HEK293 (cell line): ENCODE measurements at regions not wholly inside any gene's neighbourhood (a gene's known extent, or its start where the extent isn't known, plus 50 kb on each side); places are given as distances from the start of the nearest gene placed in this dataset.

Experiments used
- CTCF ChIA-PET: fragments of 350-600 bp; formaldehyde crosslinking; extraction: SDS; loops from one replicate; lab custom pipeline; 2021; ENCODE audit warnings: antibody characterized with exemption; lab: Yijun Ruan, JAX
- POLR2A ChIA-PET: fragments of 300-600 bp; formaldehyde crosslinking; extraction: SDS; loops from one replicate; lab custom pipeline; 2020; ENCODE audit warnings: antibody characterized with exemption, inconsistent platforms; lab: Yijun Ruan, JAX
- H3K27ac ChIP-seq: fragments of 200-500 bp; sonication (Bioruptor generic); 2 replicates; pipeline ENCODE4 v1.5.1; 2014; ENCODE audit warnings: low read depth, low read length, control low read depth, inconsistent platforms; ENCODE audit errors: extremely low read depth
- H3K36me3 ChIP-seq, 2 experiments: fragments of 200-500 bp in 1 of 2; sonication (Bioruptor generic) in 1 of 2; 1 replicate in 1 of 2; 2 replicates in 1 of 2; pipeline ENCODE4 v1.5.1; 2014 to 2017; ENCODE audit warnings: inconsistent platforms in 2 of 2, low read length in 2 of 2; ENCODE audit not compliant: control insufficient read depth in 2 of 2, insufficient read depth in 1 of 2
- H3K4me1 ChIP-seq: fragments of 200-500 bp; sonication (Bioruptor generic); 2 replicates; pipeline ENCODE4 v1.5.1; 2014; ENCODE audit warnings: mild to moderate bottlenecking, low read length, inconsistent platforms; ENCODE audit not compliant: control insufficient read depth, insufficient read depth
- H3K4me3 ChIP-seq: 2 replicates; pipeline ENCODE4 v1.5.1; 2011; ENCODE audit warnings: low read depth, mild to moderate bottlenecking, control low read depth, low read length, moderate library complexity
- H3K9me3 ChIP-seq: fragments of 200-500 bp; sonication (Bioruptor generic); 2 replicates; pipeline ENCODE4 v1.5.1; 2014; ENCODE audit warnings: low read depth, low read length, inconsistent platforms; ENCODE audit not compliant: control insufficient read depth, insufficient read depth
- GLI2 ChIP-seq: fragments of 450-650 bp; formaldehyde crosslinking; IDR thresholded peaks from 2 replicates; pipeline ENCODE4; 2017; ENCODE audit warnings: missing biosample characterization, missing genetic modification characterization, low read depth, borderline replicate concordance
- SP7 ChIP-seq: fragments of 450-650 bp; formaldehyde crosslinking; IDR thresholded peaks from 2 replicates; pipeline ENCODE4 v1.5.1; 2016; ENCODE audit warnings: missing biosample characterization, missing genetic modification characterization
- ZFP37 ChIP-seq: fragments of 450-650 bp; formaldehyde crosslinking; IDR thresholded peaks from 2 replicates; pipeline ENCODE4 v1.5.1; 2016; ENCODE audit warnings: missing biosample characterization, missing genetic modification characterization
- ZIC2 ChIP-seq: fragments of 450-650 bp; formaldehyde crosslinking; IDR thresholded peaks from 2 replicates; pipeline ENCODE4 v1.5.1; 2016; ENCODE audit warnings: missing biosample characterization, missing genetic modification characterization
- ZNF223 ChIP-seq: fragments of 450-650 bp; formaldehyde crosslinking; IDR thresholded peaks from 2 replicates; pipeline ENCODE4 v1.5.1; 2016; ENCODE audit warnings: missing biosample characterization, missing genetic modification characterization
- ZNF248 ChIP-seq: fragments of 450-650 bp; formaldehyde crosslinking; IDR thresholded peaks from 2 replicates; pipeline ENCODE4 v1.5.1; 2017; ENCODE audit warnings: missing biosample characterization, missing genetic modification characterization
- ZNF776 ChIP-seq: fragments of 450-650 bp; formaldehyde crosslinking; IDR thresholded peaks from 2 replicates; pipeline ENCODE4 v1.5.0; 2017; ENCODE audit warnings: missing biosample characterization, missing genetic modification characterization, borderline replicate concordance
- ZSCAN16 ChIP-seq: fragments of 450-650 bp; formaldehyde crosslinking; IDR thresholded peaks from 2 replicates; pipeline ENCODE4 v1.5.1; 2016; ENCODE audit warnings: missing biosample characterization, missing genetic modification characterization
- ZSCAN23 ChIP-seq: fragments of 450-650 bp; formaldehyde crosslinking; IDR thresholded peaks from 2 replicates; pipeline ENCODE4 v1.5.1; 2016; ENCODE audit warnings: missing biosample characterization, missing genetic modification characterization
- TF ChIP-seq, protein P1 (sequence below): fragments of 450-650 bp; formaldehyde crosslinking; IDR thresholded peaks from 2 replicates; pipeline ENCODE4 v1.5.1; 2017; ENCODE audit warnings: missing biosample characterization, missing genetic modification characterization
- TF ChIP-seq, protein P2 (sequence below): fragments of 450-650 bp; formaldehyde crosslinking; IDR thresholded peaks from 2 replicates; pipeline ENCODE4 v1.5.1; 2016; ENCODE audit warnings: missing biosample characterization, missing genetic modification characterization
- TF ChIP-seq, protein P3 (sequence below): fragments of 450-650 bp; formaldehyde crosslinking; IDR thresholded peaks from 2 replicates; pipeline ENCODE4 v1.5.1; 2016; ENCODE audit warnings: missing biosample characterization, missing genetic modification characterization
- TF ChIP-seq, protein P4 (sequence below): fragments of 450-650 bp; formaldehyde crosslinking; IDR thresholded peaks from 2 replicates; pipeline ENCODE4 v1.5.1; 2016; ENCODE audit warnings: missing biosample characterization, missing genetic modification characterization
- TF ChIP-seq, protein P5 (sequence below): fragments of 450-650 bp; IDR thresholded peaks from 2 replicates; pipeline ENCODE4 v1.5.1; 2018; ENCODE audit warnings: missing biosample characterization, mild to moderate bottlenecking, missing genetic modification characterization
- TF ChIP-seq, protein P6 (sequence below): fragments of 450-650 bp; formaldehyde crosslinking; IDR thresholded peaks from 2 replicates; pipeline ENCODE4 v1.5.1; 2016; ENCODE audit warnings: missing biosample characterization, missing genetic modification characterization

DNA sequence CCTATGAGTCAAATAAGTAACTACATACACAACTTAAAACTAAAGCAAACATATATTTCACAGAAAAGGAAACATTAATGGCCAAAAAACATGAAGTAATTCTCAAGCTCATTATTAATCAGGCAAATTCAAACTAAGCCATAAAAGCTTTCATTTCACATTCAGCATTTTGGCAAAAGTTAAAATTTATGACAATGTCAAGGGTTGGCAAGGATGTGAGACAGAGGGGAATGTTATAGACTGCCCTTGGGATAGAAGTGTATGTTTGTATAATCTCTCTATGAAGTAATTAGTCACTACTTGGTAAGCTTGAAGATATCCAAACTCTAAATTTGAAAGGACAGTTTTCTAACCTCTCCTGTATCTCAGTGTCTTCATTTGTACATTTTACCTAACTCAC, 539.4 kb downstream of the RIT2 start:
- Histone ChIP-seq H3K36me3 (no peaks in the 10 kb centered on the region), H3K4me3 (no peak overlapping the region), H3K4me1 (peaks cover 10% of the 10 kb centered on the region; the same call in 1 of the 2 replicates), H3K27ac (no peak overlapping the region), H3K9me3 (no peaks in the 10 kb centered on the region)
- ChIA-PET POLR2A (no interaction called here), CTCF (interaction anchor here (0.6 to 1.7 kb wide), 8 partner anchors 10 to 695 kb away, joined by 3 to 6 read pairs (median 4); no protein-coding TSS in a partner anchor)
- TF ChIP-seq ZSCAN23 (tag by site-specific recombination) = no peak
- TF ChIP-seq, protein P1, sequence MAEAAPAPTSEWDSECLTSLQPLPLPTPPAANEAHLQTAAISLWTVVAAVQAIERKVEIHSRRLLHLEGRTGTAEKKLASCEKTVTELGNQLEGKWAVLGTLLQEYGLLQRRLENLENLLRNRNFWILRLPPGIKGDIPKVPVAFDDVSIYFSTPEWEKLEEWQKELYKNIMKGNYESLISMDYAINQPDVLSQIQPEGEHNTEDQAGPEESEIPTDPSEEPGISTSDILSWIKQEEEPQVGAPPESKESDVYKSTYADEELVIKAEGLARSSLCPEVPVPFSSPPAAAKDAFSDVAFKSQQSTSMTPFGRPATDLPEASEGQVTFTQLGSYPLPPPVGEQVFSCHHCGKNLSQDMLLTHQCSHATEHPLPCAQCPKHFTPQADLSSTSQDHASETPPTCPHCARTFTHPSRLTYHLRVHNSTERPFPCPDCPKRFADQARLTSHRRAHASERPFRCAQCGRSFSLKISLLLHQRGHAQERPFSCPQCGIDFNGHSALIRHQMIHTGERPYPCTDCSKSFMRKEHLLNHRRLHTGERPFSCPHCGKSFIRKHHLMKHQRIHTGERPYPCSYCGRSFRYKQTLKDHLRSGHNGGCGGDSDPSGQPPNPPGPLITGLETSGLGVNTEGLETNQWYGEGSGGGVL (tag by site-specific recombination) = no peak
- TF ChIP-seq, protein P2, sequence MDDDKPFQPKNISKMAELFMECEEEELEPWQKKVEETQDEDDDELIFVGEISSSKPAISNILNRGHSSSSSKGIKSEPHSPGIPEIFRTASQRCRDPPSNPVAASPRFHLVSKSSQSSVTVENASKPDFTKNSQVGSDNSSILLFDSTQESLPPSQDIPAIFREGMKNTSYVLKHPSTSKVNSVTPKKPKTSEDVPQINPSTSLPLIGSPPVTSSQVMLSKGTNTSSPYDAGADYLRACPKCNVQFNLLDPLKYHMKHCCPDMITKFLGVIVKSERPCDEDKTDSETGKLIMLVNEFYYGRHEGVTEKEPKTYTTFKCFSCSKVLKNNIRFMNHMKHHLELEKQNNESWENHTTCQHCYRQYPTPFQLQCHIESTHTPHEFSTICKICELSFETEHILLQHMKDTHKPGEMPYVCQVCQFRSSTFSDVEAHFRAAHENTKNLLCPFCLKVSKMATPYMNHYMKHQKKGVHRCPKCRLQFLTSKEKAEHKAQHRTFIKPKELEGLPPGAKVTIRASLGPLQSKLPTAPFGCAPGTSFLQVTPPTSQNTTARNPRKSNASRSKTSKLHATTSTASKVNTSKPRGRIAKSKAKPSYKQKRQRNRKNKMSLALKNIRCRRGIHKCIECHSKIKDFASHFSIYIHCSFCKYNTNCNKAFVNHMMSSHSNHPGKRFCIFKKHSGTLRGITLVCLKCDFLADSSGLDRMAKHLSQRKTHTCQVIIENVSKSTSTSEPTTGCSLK (tag by site-specific recombination) = no peak
- TF ChIP-seq, protein P3, sequence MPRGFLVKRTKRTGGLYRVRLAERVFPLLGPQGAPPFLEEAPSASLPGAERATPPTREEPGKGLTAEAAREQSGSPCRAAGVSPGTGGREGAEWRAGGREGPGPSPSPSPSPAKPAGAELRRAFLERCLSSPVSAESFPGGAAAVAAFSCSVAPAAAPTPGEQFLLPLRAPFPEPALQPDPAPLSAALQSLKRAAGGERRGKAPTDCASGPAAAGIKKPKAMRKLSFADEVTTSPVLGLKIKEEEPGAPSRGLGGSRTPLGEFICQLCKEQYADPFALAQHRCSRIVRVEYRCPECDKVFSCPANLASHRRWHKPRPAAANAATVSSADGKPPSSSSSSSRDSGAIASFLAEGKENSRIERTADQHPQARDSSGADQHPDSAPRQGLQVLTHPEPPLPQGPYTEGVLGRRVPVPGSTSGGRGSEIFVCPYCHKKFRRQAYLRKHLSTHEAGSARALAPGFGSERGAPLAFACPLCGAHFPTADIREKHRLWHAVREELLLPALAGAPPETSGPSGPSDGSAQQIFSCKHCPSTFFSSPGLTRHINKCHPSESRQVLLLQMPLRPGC (tag by site-specific recombination) = no peak
- no peak for TF ChIP-seq ZNF248
- no peak for TF ChIP-seq ZFP37 (tag by site-specific recombination)
- no peak for TF ChIP-seq ZSCAN16 (tag by site-specific recombination)
- TF ChIP-seq, protein P4, sequence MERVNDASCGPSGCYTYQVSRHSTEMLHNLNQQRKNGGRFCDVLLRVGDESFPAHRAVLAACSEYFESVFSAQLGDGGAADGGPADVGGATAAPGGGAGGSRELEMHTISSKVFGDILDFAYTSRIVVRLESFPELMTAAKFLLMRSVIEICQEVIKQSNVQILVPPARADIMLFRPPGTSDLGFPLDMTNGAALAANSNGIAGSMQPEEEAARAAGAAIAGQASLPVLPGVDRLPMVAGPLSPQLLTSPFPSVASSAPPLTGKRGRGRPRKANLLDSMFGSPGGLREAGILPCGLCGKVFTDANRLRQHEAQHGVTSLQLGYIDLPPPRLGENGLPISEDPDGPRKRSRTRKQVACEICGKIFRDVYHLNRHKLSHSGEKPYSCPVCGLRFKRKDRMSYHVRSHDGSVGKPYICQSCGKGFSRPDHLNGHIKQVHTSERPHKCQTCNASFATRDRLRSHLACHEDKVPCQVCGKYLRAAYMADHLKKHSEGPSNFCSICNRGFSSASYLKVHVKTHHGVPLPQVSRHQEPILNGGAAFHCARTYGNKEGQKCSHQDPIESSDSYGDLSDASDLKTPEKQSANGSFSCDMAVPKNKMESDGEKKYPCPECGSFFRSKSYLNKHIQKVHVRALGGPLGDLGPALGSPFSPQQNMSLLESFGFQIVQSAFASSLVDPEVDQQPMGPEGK = no peak
- TF ChIP-seq GLI2 (tag by site-specific recombination) = no peak
- TF ChIP-seq, protein P5, sequence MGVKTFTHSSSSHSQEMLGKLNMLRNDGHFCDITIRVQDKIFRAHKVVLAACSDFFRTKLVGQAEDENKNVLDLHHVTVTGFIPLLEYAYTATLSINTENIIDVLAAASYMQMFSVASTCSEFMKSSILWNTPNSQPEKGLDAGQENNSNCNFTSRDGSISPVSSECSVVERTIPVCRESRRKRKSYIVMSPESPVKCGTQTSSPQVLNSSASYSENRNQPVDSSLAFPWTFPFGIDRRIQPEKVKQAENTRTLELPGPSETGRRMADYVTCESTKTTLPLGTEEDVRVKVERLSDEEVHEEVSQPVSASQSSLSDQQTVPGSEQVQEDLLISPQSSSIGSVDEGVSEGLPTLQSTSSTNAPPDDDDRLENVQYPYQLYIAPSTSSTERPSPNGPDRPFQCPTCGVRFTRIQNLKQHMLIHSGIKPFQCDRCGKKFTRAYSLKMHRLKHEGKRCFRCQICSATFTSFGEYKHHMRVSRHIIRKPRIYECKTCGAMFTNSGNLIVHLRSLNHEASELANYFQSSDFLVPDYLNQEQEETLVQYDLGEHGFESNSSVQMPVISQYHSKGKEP (tag by site-specific recombination) = no peak
- TF ChIP-seq ZNF223 (tag by site-specific recombination) = no peak
- no peak for TF ChIP-seq ZIC2 (tag by site-specific recombination)
- TF ChIP-seq, protein P6, sequence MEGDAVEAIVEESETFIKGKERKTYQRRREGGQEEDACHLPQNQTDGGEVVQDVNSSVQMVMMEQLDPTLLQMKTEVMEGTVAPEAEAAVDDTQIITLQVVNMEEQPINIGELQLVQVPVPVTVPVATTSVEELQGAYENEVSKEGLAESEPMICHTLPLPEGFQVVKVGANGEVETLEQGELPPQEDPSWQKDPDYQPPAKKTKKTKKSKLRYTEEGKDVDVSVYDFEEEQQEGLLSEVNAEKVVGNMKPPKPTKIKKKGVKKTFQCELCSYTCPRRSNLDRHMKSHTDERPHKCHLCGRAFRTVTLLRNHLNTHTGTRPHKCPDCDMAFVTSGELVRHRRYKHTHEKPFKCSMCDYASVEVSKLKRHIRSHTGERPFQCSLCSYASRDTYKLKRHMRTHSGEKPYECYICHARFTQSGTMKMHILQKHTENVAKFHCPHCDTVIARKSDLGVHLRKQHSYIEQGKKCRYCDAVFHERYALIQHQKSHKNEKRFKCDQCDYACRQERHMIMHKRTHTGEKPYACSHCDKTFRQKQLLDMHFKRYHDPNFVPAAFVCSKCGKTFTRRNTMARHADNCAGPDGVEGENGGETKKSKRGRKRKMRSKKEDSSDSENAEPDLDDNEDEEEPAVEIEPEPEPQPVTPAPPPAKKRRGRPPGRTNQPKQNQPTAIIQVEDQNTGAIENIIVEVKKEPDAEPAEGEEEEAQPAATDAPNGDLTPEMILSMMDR (tag by site-specific recombination) = no peak
- no peak for TF ChIP-seq SP7 (tag by site-specific recombination)
- no peak for TF ChIP-seq ZNF776 (tag by site-specific recombination)
